Dendritic cell treated with granulocyte-macrophage colony-stimulating factor and Interleukin-4, amounts not matched to agents 40 ng/mL and 50 ng/mL, for 4 days (primary cell): ENCODE measurements at regions not wholly inside any gene's neighbourhood (a gene's known extent, or its start where the extent isn't known, plus 50 kb on each side); places are given as distances from the start of the nearest gene placed in this dataset.

ENCODE experiments used
- H3K27ac Mint-ChIP-seq: one replicate; pipeline ENCODE4 v1.8.0; 2022; ENCODE audit warnings: mild to moderate bottlenecking, mixed read lengths
- H3K27me3 Mint-ChIP-seq: one replicate; pipeline ENCODE4 v1.8.0; 2022; ENCODE audit warnings: mild to moderate bottlenecking, mixed read lengths
- H3K36me3 Mint-ChIP-seq: one replicate; pipeline ENCODE4 v1.8.0; 2022; ENCODE audit warnings: low read depth, mixed read lengths
- H3K4me1 Mint-ChIP-seq: one replicate; pipeline ENCODE4 v1.8.0; 2022; ENCODE audit warnings: low read depth, mixed read lengths
- H3K4me3 Mint-ChIP-seq: one replicate; pipeline ENCODE4 v1.8.0; 2022; ENCODE audit warnings: mild to moderate bottlenecking, moderate library complexity, mixed read lengths
- H3K9me3 Mint-ChIP-seq: one replicate; pipeline ENCODE4 v1.8.0; 2022; ENCODE audit warnings: mixed read lengths
- intact Hi-C: fragments of 100-400 bp; cut with micrococcal nuclease; formaldehyde crosslinking; loops from one replicate; pipeline ENCODE4 v1.15.0; 2022

- Mint-ChIP-seq H3K4me3 (no peak overlapping the region), H3K4me1 (no peaks in the 10 kb centered on the region), H3K36me3 (no peaks in the 10 kb centered on the region), H3K27me3 (no peaks in the 10 kb centered on the region), H3K27ac (no peak overlapping the region), H3K9me3 (peaks cover 16% of the 10 kb centered on the region)
- intact Hi-C loops: no loop called here
These were observed 125.0 kb downstream of the LYPLAL1 start for GRCh38 chr1:219298571-219299148.

- Mint-ChIP-seq H3K9me3 (peaks cover 16% of the 10 kb centered on the region), H3K4me1 (no peaks in the 10 kb centered on the region), H3K27me3 (no peaks in the 10 kb centered on the region), H3K27ac (no peak overlapping the region), H3K4me3 (no peak overlapping the region), H3K36me3 (no peaks in the 10 kb centered on the region)
- intact Hi-C loops: no loop called here
These were observed 123.0 kb downstream of the LYPLAL1 start for GRCh38 chr1:219296430-219297355.

- Mint-ChIP-seq H3K27ac (no peak overlapping the region), H3K9me3 (peaks cover 16% of the 10 kb centered on the region), H3K4me3 (no peak overlapping the region), H3K36me3 (no peaks in the 10 kb centered on the region), H3K27me3 (no peaks in the 10 kb centered on the region), H3K4me1 (no peaks in the 10 kb centered on the region)
- intact Hi-C loops: no loop called here
These were observed 120.6 kb downstream of the LYPLAL1 start for GRCh38 chr1:219294251-219294650.

GRCh38 chr1:219293410-219293809, 119.7 kb downstream of the LYPLAL1 start:
- H3K27me3 Mint-ChIP-seq: no peaks in the 10 kb centered on the region

GRCh38 chr1:219292999-219293398, 119.3 kb downstream of the LYPLAL1 start:
- Mint-ChIP-seq H3K27ac (no peak overlapping the region), H3K9me3 (peaks cover 19% of the 10 kb centered on the region), H3K4me3 (no peak overlapping the region), H3K36me3 (no peaks in the 10 kb centered on the region), H3K27me3 (no peaks in the 10 kb centered on the region), H3K4me1 (no peaks in the 10 kb centered on the region)
- intact Hi-C loops: no loop called here

More at GRCh38 chr1:219293410-219293809, 119.7 kb downstream of the LYPLAL1 start:
- intact Hi-C loops: no loop called here
- Mint-ChIP-seq H3K36me3 (no peaks in the 10 kb centered on the region), H3K4me1 (no peaks in the 10 kb centered on the region), H3K4me3 (no peak overlapping the region), H3K27ac (no peak overlapping the region), H3K9me3 (peaks cover 16% of the 10 kb centered on the region)

- Mint-ChIP-seq H3K27ac (no peak overlapping the region), H3K27me3 (no peaks in the 10 kb centered on the region), H3K36me3 (no peaks in the 10 kb centered on the region), H3K9me3 (peaks cover 25% of the 10 kb centered on the region), H3K4me1 (no peaks in the 10 kb centered on the region), H3K4me3 (no peak overlapping the region)
- intact Hi-C loops: no loop called here
These were observed 118.7 kb downstream of the LYPLAL1 start for GRCh38 chr1:219292341-219292740.

GRCh38 chr1:219289171-219289570, 115.5 kb downstream of the LYPLAL1 start:
- intact Hi-C loops: no loop called here
- H3K4me1 Mint-ChIP-seq: no peaks in the 10 kb centered on the region
- no peaks in the 10 kb centered on the region for H3K36me3 Mint-ChIP-seq
- H3K9me3 Mint-ChIP-seq: peaks cover 19% of the 10 kb centered on the region
- no peak overlapping the region for H3K4me3 Mint-ChIP-seq
- no peak overlapping the region for H3K27ac Mint-ChIP-seq
- H3K27me3 Mint-ChIP-seq: no peaks in the 10 kb centered on the region

GRCh38 chr1:219283541-219283940, 109.9 kb downstream of the LYPLAL1 start:
- Mint-ChIP-seq H3K4me1 (no peaks in the 10 kb centered on the region), H3K9me3 (peaks cover 27% of the 10 kb centered on the region), H3K36me3 (no peaks in the 10 kb centered on the region), H3K27me3 (no peaks in the 10 kb centered on the region), H3K4me3 (no peak overlapping the region), H3K27ac (no peak overlapping the region)
- intact Hi-C loops: no loop called here

GRCh38 chr1:219281831-219282230, 108.2 kb downstream of the LYPLAL1 start:
- H3K9me3 Mint-ChIP-seq: peaks cover 13% of the 10 kb centered on the region
- H3K4me1 Mint-ChIP-seq: no peaks in the 10 kb centered on the region
- intact Hi-C loops: no loop called here
- H3K4me3 Mint-ChIP-seq: no peak overlapping the region
- no peaks in the 10 kb centered on the region for H3K36me3 Mint-ChIP-seq
- H3K27me3 Mint-ChIP-seq: no peaks in the 10 kb centered on the region
- no peak overlapping the region for H3K27ac Mint-ChIP-seq

- Mint-ChIP-seq H3K9me3 (peaks cover 9% of the 10 kb centered on the region), H3K4me1 (no peaks in the 10 kb centered on the region), H3K36me3 (no peaks in the 10 kb centered on the region), H3K27ac (no peak overlapping the region), H3K4me3 (no peak overlapping the region), H3K27me3 (no peaks in the 10 kb centered on the region)
- intact Hi-C loops: no loop called here
These were observed 105.5 kb downstream of the LYPLAL1 start for GRCh38 chr1:219279017-219279770.

GRCh38 chr1:219278288-219278687, 104.6 kb downstream of the LYPLAL1 start:
- H3K36me3 Mint-ChIP-seq: no peaks in the 10 kb centered on the region
- H3K9me3 Mint-ChIP-seq: no peaks in the 10 kb centered on the region
- H3K4me3 Mint-ChIP-seq: no peak overlapping the region
- H3K27me3 Mint-ChIP-seq: no peaks in the 10 kb centered on the region
- intact Hi-C loops: no loop called here
- no peaks in the 10 kb centered on the region for H3K4me1 Mint-ChIP-seq
- no peak overlapping the region for H3K27ac Mint-ChIP-seq

GRCh38 chr1:219277304-219278105, 103.8 kb downstream of the LYPLAL1 start:
- Mint-ChIP-seq H3K9me3 (no peaks in the 10 kb centered on the region), H3K4me1 (no peaks in the 10 kb centered on the region), H3K36me3 (no peaks in the 10 kb centered on the region), H3K27ac (no peak overlapping the region), H3K4me3 (no peak overlapping the region), H3K27me3 (no peaks in the 10 kb centered on the region)
- intact Hi-C loops: no loop called here

- Mint-ChIP-seq H3K27ac (no peak overlapping the region), H3K36me3 (no peaks in the 10 kb centered on the region), H3K4me3 (no peak overlapping the region), H3K9me3 (no peaks in the 10 kb centered on the region), H3K4me1 (no peaks in the 10 kb centered on the region), H3K27me3 (no peaks in the 10 kb centered on the region)
- intact Hi-C loops: no loop called here
These were observed 102.5 kb downstream of the LYPLAL1 start for GRCh38 chr1:219276049-219276738.
